Kasumi-1 (cell line): ENCODE measurements at regions not wholly inside any gene's neighbourhood (a gene's known extent, or its start where the extent isn't known, plus 50 kb on each side); places are given as distances from the start of the nearest gene placed in this dataset.

ENCODE experiments used
- DNase-seq, 2 experiments: peaks; one replicate each; lab custom pipeline; 2025; lab: John Stamatoyannopoulos, UW

- DNase-seq = no peak
These were observed 163.6 kb upstream of the B3GAT1 start for GRCh38 chr11:134575504-134576230.

DNA sequence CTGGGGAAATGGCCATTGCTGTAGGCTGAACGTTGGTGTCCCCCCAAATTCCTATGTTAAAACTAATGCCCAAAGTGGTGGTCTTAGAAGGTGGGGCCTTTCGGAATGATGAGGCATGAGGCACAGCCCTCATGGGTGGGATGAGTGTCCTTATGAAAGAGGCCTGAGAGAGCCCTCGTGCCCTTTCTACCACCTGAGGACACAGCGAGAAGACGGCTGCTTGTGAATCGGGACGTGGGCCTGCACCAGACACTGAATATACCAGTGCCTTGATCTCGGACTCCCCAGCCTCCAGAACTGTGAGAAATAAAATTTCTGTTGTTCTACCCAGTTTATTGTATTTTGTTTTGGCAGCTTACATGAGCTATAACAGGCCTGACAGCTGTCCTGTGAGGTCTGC, 162.9 kb upstream of the B3GAT1 start:
- no peak for DNase-seq

DNA sequence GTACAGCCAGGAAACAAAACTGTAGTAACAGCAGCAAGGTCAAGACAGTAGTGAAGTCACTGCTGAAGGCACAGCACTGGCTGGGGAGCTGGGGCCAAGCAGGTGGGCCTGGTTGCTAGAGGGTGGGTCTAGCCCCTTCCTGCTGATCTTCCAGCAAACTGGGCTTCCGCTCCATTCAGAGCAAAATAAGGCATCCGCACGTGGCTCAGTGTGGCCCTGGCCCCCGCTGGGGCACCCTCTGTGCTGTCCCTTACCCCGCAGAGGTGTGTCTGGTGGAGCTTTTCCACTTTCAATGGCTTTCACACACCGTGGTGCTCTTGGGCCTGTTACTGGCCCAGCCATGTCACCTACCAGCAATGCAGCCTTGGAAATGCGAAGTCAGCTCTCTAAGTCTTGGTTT, 162.4 kb upstream of the B3GAT1 start:
- no peak for DNase-seq

DNA sequence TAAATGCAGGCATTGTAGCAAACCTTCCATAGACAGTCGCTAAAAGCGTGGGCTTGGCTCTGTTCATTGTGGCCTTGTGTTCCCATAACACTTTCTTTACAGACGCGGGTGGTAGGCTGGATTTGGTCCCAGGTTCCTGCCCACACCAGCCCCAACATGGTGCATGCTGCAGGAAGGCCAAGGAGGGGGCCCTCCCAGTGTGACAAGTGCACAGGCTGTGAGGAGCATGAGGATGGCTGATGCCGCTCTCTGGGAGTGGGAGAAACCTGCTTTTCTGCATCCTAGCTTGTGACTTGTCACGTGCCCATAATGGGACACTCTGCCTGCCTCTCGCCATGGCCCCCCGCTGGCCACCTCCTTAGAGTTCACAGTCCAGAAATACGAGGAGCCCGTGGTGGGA, 161.8 kb upstream of the B3GAT1 start:
- DNase-seq = no peak

- DNase-seq = no peak
These were observed 161.0 kb upstream of the B3GAT1 start for GRCh38 chr11:134572741-134573675.

GRCh38 chr11:134571301-134571700, 159.3 kb upstream of the B3GAT1 start:
- no peak for DNase-seq

DNA sequence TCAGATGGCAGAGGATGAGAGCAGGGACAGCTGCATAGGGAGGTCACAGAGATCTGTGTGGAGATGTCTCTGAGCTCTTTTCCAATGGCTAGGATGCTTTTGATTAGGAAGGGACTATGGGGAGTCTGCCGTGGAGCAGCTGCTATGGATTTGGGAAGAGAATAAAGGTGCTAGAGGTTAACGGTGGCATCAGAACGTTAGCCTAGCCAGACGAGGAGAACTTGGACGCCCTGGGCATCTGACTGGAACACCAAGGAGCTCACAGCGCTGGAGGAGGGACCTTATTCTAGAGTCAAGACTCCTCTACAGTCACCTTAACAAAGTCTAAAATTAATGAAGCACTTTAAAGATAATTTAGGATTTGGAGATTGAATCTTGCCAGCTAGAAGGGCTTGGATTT, 157.2 kb upstream of the B3GAT1 start:
- DNase-seq = no peak

- no peak for DNase-seq
These were observed 154.3 kb upstream of the B3GAT1 start for GRCh38 chr11:134566311-134566710.

DNA sequence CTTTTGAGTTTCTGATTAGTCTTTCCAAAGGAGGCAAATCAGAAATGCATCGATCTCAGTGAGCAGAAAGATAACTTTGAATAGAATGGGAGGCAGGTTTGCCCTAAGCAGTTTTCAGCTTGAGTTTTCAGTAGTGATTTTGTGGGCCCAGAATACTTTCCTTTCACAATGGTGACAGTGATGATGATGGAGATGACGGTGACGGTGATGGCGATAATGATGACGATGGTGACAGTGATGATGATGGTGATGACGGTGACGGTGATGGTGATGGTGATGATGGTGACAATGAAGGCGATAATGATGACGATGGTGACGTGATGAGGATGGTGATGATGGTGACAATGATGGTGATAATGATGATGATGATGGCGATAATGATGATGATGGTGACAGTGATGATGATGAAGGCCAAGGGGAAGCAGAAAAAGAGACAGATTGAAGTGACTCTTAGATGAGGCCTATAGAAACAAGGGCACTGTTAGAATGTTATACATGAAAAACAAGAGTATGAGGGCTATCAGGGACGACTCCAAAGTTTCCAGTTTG, 153.4 kb upstream of the B3GAT1 start:
- DNase-seq = no peak

DNA sequence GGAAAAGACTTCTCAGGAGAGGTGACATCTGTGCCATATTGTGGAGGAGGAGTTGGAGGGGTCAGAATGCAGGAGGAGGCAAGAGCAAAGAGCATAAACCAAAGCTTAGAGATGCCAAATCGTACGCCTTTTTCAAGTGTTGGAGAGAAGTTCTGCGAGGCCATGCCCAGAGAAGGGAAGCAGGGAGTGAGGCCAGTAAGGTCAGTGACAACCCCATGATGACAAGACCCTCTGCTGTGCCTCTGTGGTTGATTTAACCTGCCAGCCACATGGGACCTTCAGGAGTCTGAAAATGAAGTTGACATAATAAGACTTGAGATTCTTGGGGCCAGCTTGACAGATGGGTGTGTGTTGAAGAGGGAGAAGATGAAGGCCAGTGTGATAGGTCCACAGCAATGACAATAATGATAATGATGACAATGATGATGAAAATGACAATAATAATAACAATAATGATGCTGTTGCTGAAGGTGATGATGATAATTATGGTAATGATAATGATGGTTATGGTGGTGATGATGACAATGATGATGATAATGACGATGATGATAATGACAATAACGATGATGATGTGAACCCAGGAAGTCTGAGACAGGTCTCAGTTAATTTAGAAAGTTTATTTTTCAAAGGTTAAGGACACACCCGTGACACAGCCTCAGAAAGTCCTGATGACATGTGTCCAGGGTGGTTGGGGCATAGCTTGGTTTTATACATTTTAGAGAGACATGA, 152.6 kb upstream of the B3GAT1 start:
- no peak for DNase-seq

- no peak for DNase-seq
These were observed 151.0 kb upstream of the B3GAT1 start for GRCh38 chr11:134562941-134563471.

DNA sequence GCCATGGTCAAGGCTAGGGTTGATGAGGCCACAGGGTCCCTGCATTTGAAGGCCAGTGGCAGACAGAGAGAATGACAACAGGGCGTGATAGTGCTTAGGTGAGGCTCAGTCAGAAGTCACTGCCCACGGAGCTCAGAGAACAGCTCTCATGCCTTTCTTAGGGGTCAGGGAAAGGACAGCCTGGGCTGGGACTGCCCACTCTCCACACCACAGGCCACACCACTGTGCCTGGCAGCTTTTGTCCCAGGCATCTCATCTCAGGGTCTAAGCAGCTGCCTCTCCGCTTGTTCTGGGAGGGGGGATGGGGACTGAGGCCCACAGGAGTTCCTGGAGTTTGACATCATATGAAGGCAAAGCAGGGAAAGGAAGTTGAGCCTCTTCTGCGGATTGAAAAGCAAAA, 150.2 kb upstream of the B3GAT1 start:
- DNase-seq = no peak

DNA sequence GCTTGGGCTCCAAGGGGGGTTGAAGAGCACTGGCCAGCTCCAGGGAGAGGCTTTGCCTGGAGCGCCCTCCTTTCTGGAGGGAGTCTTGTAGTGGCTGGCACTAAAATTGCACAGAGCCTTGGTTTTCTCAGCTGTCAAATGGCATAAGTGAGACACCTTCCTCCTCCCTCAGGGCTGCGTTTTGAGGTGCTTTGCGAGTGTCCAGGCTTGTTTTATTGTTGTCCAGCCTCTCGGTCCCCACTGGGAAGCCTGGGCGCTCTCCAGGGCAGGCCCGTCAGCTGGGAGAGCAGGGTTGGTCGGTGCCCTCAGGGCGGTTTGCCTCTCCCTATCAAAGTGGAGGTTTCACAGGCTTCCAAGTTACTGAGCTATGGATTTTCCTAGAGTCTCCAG, 149.3 kb upstream of the B3GAT1 start:
- no peak for DNase-seq

DNA sequence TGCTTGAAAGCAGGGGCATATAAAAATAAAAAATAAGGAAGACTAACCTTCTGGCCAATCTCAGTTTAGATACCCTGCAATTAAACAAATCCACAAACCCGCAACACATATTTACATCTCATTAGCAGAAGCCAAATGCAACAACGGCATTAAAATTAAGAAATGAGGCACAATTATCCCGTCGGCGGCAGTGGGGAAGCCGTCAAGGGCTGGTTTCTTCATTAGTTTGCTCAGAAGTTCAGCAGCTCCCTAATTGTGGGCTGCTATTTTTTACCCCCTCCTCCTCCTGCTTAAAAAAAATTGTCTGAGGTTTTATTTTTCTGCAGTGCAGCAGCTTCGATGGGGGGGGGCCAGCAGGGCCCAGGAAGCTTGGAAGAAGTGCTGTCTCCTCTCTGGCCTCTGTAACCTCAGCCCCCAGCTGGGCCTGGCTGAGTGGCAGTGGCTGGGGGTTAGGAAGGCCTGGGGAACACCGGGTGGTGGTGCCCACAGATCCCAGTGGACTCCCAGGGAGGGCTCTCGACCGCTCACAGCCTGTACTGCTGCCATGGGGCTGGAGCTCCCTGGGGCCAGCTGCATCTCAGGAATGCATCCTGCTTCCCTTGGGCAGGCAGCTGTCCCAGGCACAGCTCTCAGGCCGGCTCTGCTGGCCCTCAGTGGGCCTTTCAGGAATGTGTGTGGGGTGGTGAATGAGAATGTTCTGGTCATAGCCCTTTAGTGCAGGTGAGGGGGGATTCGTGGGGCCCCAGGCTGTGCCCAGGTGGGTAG, 148.7 kb upstream of the B3GAT1 start:
- no peak for DNase-seq

DNA sequence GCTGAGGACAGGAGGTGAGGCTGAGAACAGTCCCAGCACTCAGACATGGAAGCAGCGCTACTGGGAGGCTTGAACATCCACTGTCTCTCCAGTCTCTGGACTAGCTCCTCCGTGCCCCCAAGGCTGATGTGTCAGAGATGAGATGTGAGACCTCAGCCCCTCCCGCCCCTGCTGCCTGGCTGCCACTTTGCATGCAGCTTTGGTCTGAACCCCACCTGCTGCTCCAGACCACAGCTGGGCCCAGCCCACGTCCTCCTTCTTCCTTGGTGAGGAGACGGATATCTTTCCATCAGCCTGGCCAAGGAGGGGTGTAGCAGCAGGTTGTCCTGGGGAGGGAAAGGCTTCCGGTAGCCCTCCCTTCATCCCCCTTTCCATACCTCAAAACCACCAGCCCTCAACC, 148.0 kb upstream of the B3GAT1 start:
- DNase-seq = no peak

- DNase-seq = no peak
These were observed 147.5 kb upstream of the B3GAT1 start for GRCh38 chr11:134559602-134559962.

- no peak for DNase-seq
These were observed 147.0 kb upstream of the B3GAT1 start for GRCh38 chr11:134558916-134559601.

GRCh38 chr11:134558258-134558835, 146.3 kb upstream of the B3GAT1 start:
- DNase-seq = no peak

- DNase-seq = no peak
These were observed 145.7 kb upstream of the B3GAT1 start for GRCh38 chr11:134557571-134558257.

DNA sequence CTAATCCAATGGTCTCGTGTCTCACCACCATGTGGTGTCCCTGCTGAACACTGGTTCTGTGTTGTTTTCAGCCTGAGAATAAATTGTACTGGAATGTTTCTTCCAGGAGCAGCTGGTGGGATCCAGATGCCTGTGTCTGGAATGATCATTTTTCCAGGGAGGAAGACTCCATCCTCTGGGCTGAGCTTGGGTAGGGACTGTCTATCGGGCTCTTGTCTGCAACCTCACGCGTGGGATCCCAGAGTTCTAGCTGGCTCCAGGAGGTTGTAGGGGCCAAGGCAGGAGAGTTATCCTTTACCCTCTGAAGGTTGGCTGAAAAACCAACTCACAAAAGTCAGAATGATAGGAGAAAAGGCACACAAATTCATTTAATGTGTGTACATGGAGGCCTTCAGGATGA, 144.1 kb upstream of the B3GAT1 start:
- DNase-seq = no peak
